HG03432 (cell line): ENCODE measurements at regions not wholly inside any gene's neighbourhood (a gene's known extent, or its start where the extent isn't known, plus 50 kb on each side); places are given as distances from the start of the nearest gene placed in this dataset.
"Not testable (repeated sequence)": the region's sequence is repeated elsewhere in the genome, so short reads cannot be mapped to it uniquely, and the experiment has no call there.

Experiments
- ATAC-seq: cut with Tn5 transposase; IDR thresholded peaks from one replicate; pipeline ENCODE4 v1.9.1; 2021; ENCODE audit warnings: mild to moderate bottlenecking, moderate library complexity; ENCODE audit not compliant: unreplicated experiment

GRCh38 chr10:25851548-25851947 is 82.5 kb upstream of the MYO3A start:
- ATAC-seq: no peak

GRCh38 chr10:25852364-25852941 is 81.6 kb upstream of the MYO3A start:
- ATAC-seq: no peak

- ATAC-seq: no peak
These were observed 76.0 kb upstream of the MYO3A start for GRCh38 chr10:25858076-25858475.

- no peak for ATAC-seq
These were observed 68.8 kb upstream of the MYO3A start for GRCh38 chr10:25865267-25865666.

GRCh38 chr10:25867321-25867720 is 66.7 kb upstream of the MYO3A start:
- ATAC-seq: no peak

- ATAC-seq: no peak
These were observed 64.9 kb upstream of the MYO3A start for GRCh38 chr10:25869067-25869591.

GRCh38 chr10:25869609-25870008 is 64.4 kb upstream of the MYO3A start:
- ATAC-seq: no peak

- ATAC-seq: not testable (repeated sequence)
These were observed 59.6 kb upstream of the MYO3A start for GRCh38 chr10:25874402-25874801.

GRCh38 chr10:25875556-25876165 is 58.4 kb upstream of the MYO3A start:
- ATAC-seq: peak; percentile 94

- no peak for ATAC-seq
These were observed 56.7 kb upstream of the MYO3A start for GRCh38 chr10:25877296-25877695.
